ENCODE measurements at regions not wholly inside any gene's neighbourhood (a gene's known extent, or its start where the extent isn't known, plus 50 kb on each side); places are given as distances from the start of the nearest gene placed in this dataset.
A peak's percentile ranks its signal among the peaks of the same experiment; 100 is the strongest.

DNA sequence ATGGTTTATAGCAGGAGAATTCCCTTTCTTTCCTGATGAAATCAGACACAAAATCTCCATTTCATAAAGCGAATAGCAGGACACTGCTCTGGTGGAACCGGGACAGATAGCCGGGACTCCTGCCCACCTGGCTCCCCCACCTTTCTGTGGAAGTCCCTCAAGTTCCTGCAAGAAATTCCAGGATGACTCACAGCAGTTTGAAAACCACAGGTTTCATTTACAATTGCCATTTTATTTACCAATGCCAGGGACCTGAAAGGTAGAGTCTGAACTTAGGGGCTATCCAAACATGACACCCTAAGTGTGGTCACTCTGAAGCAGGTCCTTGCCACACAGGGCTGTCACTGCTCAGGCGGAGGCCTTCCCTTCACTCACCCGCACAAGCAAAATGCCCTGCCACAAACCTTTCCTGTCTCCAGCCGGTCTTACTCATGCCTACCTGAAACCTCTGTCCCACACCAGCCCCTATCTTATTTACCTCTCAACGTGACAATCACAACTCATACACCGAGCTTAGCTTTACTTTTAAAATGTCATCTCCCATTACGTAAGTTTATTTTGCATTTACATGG is 63.3 kb upstream of the TAF1L start:
- H3K27ac ChIP-seq: no peak overlapping the region
- H3K36me3 ChIP-seq: no peaks in the 10 kb centered on the region
- intact Hi-C loops (cut with DNase I): no loop called here
- H3K9me3 ChIP-seq: no peaks in the 10 kb centered on the region
- H3K9ac ChIP-seq (ENCODE audit: low read depth in 2 of 2, low read length in 2 of 2): no peak overlapping the region
- no peaks in the 10 kb centered on the region for H3K4me1 ChIP-seq
- TF ChIP-seq, protein P1, sequence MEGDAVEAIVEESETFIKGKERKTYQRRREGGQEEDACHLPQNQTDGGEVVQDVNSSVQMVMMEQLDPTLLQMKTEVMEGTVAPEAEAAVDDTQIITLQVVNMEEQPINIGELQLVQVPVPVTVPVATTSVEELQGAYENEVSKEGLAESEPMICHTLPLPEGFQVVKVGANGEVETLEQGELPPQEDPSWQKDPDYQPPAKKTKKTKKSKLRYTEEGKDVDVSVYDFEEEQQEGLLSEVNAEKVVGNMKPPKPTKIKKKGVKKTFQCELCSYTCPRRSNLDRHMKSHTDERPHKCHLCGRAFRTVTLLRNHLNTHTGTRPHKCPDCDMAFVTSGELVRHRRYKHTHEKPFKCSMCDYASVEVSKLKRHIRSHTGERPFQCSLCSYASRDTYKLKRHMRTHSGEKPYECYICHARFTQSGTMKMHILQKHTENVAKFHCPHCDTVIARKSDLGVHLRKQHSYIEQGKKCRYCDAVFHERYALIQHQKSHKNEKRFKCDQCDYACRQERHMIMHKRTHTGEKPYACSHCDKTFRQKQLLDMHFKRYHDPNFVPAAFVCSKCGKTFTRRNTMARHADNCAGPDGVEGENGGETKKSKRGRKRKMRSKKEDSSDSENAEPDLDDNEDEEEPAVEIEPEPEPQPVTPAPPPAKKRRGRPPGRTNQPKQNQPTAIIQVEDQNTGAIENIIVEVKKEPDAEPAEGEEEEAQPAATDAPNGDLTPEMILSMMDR (IDR thresholded peaks at IDR 0.05): no peak
- no peak for DNase-seq
- H3K27me3 ChIP-seq: no peaks in the 10 kb centered on the region
- no peak overlapping the region for H3K4me3 ChIP-seq

DNA sequence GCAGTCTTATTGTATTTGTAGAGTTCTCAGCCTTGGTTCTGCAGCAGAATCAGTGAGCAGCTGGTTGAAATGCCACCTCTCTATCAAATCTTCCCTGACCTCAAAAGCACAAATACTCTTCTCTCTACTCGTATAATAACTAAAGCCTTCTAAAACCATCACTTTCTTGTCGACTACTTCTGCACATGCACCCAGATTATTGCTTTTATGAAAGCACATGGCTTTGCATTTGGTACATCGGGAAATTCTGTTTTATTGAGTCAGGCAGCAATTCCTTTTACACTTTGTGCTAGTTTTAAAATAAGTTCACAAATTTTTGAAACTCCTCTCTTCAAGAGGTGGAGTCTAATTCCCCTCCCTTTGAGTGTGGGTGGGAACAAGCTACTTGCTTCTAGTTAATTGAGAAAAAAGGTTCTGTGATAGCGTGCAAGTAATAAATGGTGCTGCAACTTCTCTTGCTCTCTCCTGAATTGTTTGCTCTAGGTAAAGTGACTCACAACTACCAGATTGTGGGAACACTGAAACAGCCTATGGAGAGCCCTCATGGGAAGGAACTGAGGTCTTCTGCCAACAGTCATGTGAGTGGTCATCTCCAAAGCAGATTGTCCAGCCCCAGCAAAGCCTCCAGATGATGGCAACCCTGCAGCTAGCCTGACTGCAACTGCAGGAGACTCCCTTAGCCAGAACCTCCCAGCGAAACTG is 66.0 kb upstream of the TAF1L start:
- TF ChIP-seq, protein P1 (IDR thresholded peaks at IDR 0.05): no peak
- H3K4me3 ChIP-seq: no peak overlapping the region

DNA sequence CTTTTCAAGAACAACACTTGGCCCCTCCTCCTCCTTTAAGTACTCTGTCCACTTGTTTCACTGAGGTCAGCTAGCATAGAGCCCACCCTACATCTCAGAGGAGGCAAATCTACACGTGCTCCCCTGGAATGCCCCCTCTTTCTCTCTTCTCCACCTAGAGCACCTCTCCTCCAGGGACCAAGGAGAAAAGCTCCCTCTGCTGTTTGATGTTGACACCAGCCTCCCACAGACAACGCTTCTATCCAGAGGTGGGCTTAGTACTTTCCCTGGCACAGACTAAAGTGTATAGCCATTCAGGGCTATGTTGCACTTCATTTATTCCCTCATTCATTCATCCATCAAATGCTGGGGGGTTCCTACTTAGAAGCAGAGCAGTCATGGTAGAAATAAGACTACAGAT is 68.2 kb upstream of the TAF1L start:
- TF ChIP-seq, protein P1 (IDR thresholded peaks at IDR 0.05): no peak
- H3K27ac ChIP-seq: no peak overlapping the region
- H3K4me3 ChIP-seq: no peak overlapping the region
- H3K9me3 ChIP-seq: no peaks in the 10 kb centered on the region
- peak overlapping the region in 1 of 2 donors; percentile 20 for H3K9ac ChIP-seq (ENCODE audit: low read depth in 2 of 2, low read length in 2 of 2)
- intact Hi-C loops (cut with DNase I): no loop called here
- H3K4me1 ChIP-seq: no peaks in the 10 kb centered on the region
- no peaks in the 10 kb centered on the region for H3K27me3 ChIP-seq
- no peak for DNase-seq
- H3K36me3 ChIP-seq: no peaks in the 10 kb centered on the region

More for the DNA sequence above, 66.0 kb upstream of the TAF1L start:
- Histone ChIP-seq H3K27me3 (no peaks in the 10 kb centered on the region), H3K36me3 (no peaks in the 10 kb centered on the region), H3K9ac (ENCODE audit: low read depth in 2 of 2, low read length in 2 of 2) (no peak overlapping the region), H3K4me1 (no peaks in the 10 kb centered on the region), H3K27ac (no peak overlapping the region), H3K9me3 (no peaks in the 10 kb centered on the region)
- intact Hi-C loops (cut with DNase I): no loop called here
- no peak for DNase-seq

DNA sequence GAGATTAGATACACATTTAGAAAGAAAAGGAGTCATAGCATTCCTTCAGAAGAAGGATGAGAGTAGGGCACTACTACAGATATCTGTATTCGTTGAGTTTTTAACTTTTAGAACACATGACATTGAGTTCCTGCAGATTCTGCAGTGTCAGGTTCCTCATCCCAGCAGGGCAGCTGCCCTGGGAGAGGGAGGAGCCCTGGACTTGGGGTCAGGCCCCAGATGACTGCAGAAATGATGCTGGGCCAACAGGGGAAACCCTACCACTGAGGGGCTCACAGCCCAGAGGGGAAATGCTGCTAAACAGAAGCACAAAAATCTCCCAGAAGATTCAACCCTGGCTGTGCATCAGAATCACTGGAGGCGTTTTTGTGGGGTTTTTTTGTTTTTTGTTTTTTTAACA is 68.9 kb upstream of the TAF1L start:
- intact Hi-C loops (cut with DNase I): no loop called here
- DNase-seq: no peak
- TF ChIP-seq, protein P1 (IDR thresholded peaks at IDR 0.05): no peak
- Histone ChIP-seq H3K36me3 (no peaks in the 10 kb centered on the region), H3K4me3 (no peak overlapping the region), H3K9me3 (no peaks in the 10 kb centered on the region), H3K27ac (no peak overlapping the region), H3K4me1 (no peaks in the 10 kb centered on the region), H3K9ac (ENCODE audit: low read depth in 2 of 2, low read length in 2 of 2) (no peak overlapping the region), H3K27me3 (no peaks in the 10 kb centered on the region)

DNA sequence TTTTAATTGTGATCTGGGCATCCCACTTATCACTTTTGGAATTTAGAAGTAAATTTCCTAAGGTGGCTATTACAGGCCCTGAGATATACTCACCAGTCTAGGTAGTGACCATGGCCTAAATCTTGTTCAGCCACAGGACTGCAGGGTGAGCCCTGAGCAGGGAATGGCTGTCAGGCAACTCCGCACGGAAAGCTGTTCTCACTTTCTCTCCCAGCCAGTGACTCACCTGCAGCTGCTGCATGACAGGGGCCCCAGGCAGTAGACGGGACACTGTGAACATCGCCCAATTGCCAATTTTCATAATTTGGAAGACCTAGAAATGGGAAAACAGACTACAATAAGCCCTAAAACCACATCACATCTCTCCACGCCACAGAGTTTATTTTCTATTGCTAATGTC is 69.6 kb upstream of the TAF1L start:
- H3K27me3 ChIP-seq: no peaks in the 10 kb centered on the region
- no peak for DNase-seq
- H3K9ac ChIP-seq (ENCODE audit: low read depth in 2 of 2, low read length in 2 of 2): no peak overlapping the region
- intact Hi-C loops (cut with DNase I): no loop called here
- no peaks in the 10 kb centered on the region for H3K9me3 ChIP-seq
- no peak overlapping the region for H3K4me3 ChIP-seq
- TF ChIP-seq, protein P1 (IDR thresholded peaks at IDR 0.05): no peak
- no peaks in the 10 kb centered on the region for H3K4me1 ChIP-seq
- H3K27ac ChIP-seq: no peak overlapping the region
- no peaks in the 10 kb centered on the region for H3K36me3 ChIP-seq
